SK-N-MC (cell line): ENCODE measurements at regions not wholly inside any gene's neighbourhood (a gene's known extent, or its start where the extent isn't known, plus 50 kb on each side); places are given as distances from the start of the nearest gene placed in this dataset.

Source experiments
- EZH2 ChIP-seq: fragments of 200-600 bp; sonication (generic); IDR thresholded peaks from one replicate; pipeline ENCODE4 v1.6.1; 2017; ENCODE audit warnings: antibody characterized with exemption
- FOXP2 ChIP-seq: optimal IDR thresholded peaks from 2 replicates; pipeline ENCODE3; 2011; ENCODE audit warnings: mild to moderate bottlenecking, moderate library complexity; ENCODE audit not compliant: insufficient read depth; ENCODE audit errors: extremely low read length, control extremely low read depth
- POLR2AphosphoS5 ChIP-seq: IDR thresholded peaks from 2 replicates; pipeline ENCODE4 v1.6.1; 2012; ENCODE audit warnings: mild to moderate bottlenecking, low read depth, low read length, borderline replicate concordance

DNA sequence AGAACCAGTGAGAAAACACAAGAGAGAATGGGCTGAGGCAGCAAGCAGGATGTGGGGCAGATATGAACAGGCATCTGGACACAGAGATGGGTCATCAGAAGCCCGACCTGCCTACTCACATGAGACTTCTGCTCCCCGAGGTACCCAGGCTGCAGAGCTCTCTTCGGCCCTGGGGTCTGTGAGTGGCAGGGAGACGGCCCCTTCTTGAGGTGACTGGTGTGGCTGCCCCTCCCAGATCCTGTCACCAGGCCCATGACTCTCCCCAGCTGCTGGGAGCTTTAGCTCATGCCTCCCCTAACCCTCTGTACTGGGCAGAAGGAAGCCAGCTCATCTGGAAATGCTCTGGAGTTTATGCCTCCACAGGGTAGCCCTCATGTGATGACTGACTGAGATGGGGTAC, 157.6 kb upstream of the PCBD1 start:
- no peak for TF ChIP-seq EZH2
- TF ChIP-seq POLR2AphosphoS5 = no peak
- TF ChIP-seq FOXP2 = no peak
